Stomach (tissue), 4 donors: ENCODE measurements at regions not wholly inside any gene's neighbourhood (a gene's known extent, or its start where the extent isn't known, plus 50 kb on each side); places are given as distances from the start of the nearest gene placed in this dataset.

ENCODE experiments used
- CTCF ChIP-seq, 7 experiments: fragments of 450-650 bp in 4 of 7; fragments of 200-600 bp in 3 of 7; sonication (generic) in 3 of 7; IDR thresholded peaks; one replicate each; pipeline ENCODE4 v1.5.1; 2016 to 2019; ENCODE audit warnings: antibody characterized with exemption in 7 of 7, control low read depth in 2 of 7, mild to moderate bottlenecking in 1 of 7
- EP300 ChIP-seq: sonication (generic); formaldehyde crosslinking; IDR thresholded peaks from one replicate; pipeline ENCODE4 v1.6.1; 2017; ENCODE audit warnings: antibody characterized with exemption
- POLR2A ChIP-seq, 4 donors: fragments of 450-650 bp; IDR thresholded peaks; one replicate each; pipeline ENCODE4 v1.6.1; 2016; ENCODE audit warnings: antibody characterized with exemption in 4 of 4, control low read depth in 2 of 4, mild to moderate bottlenecking in 1 of 4, moderate library complexity in 1 of 4

- TF ChIP-seq CTCF (IDR thresholded peaks at IDR 0.05) (no peak), POLR2A (IDR thresholded peaks at IDR 0.05) (no peak), EP300 (no peak)
Observed at GRCh38 chr13:105436943-105437342, 1098.5 kb downstream of the EFNB2 start.
